ENCODE measurements at regions not wholly inside any gene's neighbourhood (a gene's known extent, or its start where the extent isn't known, plus 50 kb on each side); places are given as distances from the start of the nearest gene placed in this dataset.
A peak's percentile ranks its signal among the peaks of the same experiment; 100 is the strongest.

DNA sequence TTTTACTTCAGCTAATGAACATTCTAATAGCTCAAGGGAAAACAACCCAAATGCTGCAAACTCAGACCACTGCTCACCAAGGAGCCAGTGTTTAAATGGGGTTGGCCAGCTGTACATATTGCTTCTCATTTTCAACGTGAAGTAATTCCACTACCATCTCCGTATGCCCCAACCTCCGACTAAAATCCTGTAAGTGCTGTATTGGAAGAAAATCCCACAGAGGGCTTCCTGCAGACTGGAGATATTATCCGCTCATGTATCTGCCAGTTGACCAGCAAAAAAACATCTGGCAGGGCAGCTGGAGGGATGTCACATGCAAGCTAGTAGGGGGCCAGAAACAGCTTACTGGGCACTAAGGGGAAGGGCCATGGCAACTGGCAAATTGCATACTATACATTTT is 485.0 kb downstream of the SNAPC1 start:
- in situ Hi-C loops (cut with HindIII; ENCODE audit: low pct_unique_long_range_greater_than_20kb, low sequenced_read_pairs), result no loop called here
- DNase-seq (ENCODE audit: low read depth, low spot score), result no peak

DNA sequence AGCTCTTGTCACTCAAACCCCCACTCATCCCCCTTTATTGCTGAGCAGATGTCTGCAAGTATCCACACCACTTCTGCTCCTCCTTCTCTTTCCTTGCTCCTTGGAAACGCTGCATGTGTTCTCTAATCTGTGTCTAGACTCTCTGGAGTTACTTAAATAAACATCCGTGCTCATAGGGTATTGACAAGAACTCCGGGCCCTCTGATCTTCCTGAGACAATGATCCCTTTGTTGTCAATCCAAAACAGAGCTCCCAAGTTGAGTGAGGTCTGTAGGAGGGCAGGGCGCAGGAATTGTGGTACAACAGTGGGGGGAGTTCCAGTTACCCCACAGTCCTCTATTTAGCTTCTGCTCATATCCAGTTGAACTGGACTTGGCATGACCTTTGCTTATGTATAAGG is 489.0 kb downstream of the SNAPC1 start:
- in situ Hi-C loops (cut with HindIII; ENCODE audit: low pct_unique_long_range_greater_than_20kb, low sequenced_read_pairs), result no loop called here
- DNase-seq (ENCODE audit: low read depth, low spot score), result peak; percentile 5

DNA sequence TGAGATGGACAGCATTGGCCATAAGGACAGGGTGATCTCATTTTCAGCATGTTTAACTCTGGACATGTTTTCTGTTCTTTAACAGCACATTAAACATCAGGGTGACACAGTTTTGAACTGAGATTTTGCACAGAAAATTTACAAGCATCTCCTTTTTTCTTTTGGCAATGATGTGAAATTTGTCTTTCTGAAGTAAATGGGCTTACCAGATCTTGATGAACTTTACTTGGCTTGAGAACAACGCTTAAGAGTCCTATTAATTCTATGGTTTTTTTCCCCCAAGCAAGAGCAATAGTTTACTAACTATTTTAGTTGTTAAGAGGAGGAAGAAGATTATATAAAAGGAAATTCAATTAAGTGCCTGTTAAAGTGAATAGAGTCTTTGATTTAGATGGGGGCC is 491.0 kb downstream of the SNAPC1 start:
- no peak for DNase-seq (ENCODE audit: low read depth, low spot score)
- in situ Hi-C loops (cut with HindIII; ENCODE audit: low pct_unique_long_range_greater_than_20kb, low sequenced_read_pairs), result no loop called here

DNA sequence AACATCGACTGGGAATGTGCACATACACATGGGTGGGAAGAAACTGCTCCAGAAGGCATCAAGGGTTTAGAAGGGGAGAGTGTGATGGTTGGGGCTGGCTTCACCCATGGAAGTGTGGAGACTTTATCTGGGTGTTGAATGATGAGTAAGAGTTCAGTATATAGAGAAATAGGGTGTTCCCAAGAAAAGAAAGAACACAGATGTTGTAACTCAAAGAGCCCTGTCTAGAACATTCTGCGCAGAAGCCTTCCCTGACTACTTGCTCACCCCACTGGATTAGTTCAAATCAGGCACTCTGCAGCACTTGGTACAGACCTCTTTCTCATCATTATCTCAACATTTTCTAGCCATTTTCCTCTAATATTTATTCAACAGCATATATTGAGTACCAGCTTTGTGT is 491.7 kb downstream of the SNAPC1 start:
- in situ Hi-C loops (cut with HindIII; ENCODE audit: low pct_unique_long_range_greater_than_20kb, low sequenced_read_pairs), result no loop called here
- no peak for DNase-seq (ENCODE audit: low read depth, low spot score)

DNA sequence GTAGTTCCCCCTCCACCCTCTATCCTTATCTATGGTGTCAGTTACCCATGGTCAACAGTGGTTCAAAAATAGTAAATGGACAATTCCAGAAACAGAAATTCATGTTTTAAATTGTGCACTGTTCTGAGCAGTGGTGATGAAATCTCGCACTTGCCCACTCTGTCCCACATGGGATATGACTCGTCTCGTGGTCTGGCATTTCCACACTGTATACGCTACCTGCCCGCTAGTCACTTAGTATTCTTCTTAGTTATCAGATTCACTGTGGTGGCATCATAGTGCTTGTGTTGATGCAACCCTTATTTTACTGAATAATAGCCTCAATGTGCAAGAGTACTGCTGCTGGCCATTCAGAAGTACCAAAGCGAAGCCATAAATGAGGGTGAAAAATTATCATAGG is 507.0 kb downstream of the SNAPC1 start:
- no peak for DNase-seq (ENCODE audit: low read depth, low spot score)
- in situ Hi-C loops (cut with HindIII; ENCODE audit: low pct_unique_long_range_greater_than_20kb, low sequenced_read_pairs), result no loop called here

DNA sequence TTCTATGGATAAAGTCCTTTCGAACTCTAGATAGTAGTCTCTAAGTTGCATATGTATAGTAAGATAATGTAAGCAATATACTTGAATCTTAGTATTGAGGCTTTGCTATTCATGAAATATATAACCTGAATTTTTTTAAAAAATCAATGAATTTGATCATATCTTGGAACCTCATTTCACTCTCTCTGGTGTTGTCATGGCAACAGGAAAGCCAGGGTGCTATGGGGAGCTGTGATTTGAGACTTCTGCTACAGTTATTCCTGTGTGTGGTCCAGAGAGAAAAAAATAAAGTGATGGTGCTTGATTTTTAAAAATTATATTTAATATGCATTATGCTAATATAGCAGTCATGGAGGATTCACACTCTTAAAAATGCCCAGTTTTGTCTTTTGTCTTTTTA is 508.0 kb downstream of the SNAPC1 start:
- DNase-seq (ENCODE audit: low read depth, low spot score), result no peak

DNA sequence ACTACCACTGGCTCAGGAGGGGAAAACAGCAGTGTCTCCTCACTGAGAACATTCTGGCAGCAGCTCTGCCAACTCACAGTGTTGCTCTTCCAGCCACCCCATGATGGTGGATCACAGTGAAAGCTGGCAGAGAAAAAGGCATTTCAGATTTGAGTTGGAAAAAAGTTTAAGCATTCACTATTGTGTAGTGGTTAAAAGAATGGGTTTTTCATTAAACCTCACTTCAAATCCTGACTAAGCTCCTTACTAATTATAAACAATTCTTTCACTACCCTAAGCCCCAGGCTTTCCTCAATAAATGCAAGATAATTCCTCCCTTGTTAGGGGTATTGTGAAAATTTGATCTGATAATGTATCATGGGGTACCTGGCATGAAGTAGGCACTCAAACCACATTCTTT is 518.1 kb downstream of the SNAPC1 start:
- in situ Hi-C loops (cut with HindIII; ENCODE audit: low pct_unique_long_range_greater_than_20kb, low sequenced_read_pairs), result no loop called here
- DNase-seq (ENCODE audit: low read depth, low spot score), result peak; percentile 77

More for the DNA sequence above, 508.0 kb downstream of the SNAPC1 start:
- in situ Hi-C loops (cut with HindIII; ENCODE audit: low pct_unique_long_range_greater_than_20kb, low sequenced_read_pairs), result no loop called here

DNA sequence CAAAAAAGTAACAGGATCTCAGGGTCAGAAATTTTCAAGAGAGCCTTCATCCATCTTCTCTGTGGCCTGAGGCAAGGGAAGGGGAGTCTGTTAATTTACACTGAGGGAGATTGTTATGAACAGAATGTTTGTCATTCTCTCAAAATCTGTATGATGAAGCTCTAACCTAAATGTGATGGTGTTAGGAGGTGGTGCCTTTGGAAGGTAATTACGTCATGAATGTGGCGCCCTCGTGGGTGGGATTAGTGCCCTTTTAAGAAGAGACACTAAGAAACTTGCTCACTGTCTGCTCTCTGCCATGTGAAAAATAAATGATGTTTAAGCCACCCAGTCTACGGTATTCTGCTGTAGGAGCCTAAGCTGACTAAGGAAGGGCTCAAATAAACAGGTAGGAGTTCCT is 521.6 kb downstream of the SNAPC1 start:
- in situ Hi-C loops (cut with HindIII; ENCODE audit: low pct_unique_long_range_greater_than_20kb, low sequenced_read_pairs), result no loop called here
- no peak for DNase-seq (ENCODE audit: low read depth, low spot score)

DNA sequence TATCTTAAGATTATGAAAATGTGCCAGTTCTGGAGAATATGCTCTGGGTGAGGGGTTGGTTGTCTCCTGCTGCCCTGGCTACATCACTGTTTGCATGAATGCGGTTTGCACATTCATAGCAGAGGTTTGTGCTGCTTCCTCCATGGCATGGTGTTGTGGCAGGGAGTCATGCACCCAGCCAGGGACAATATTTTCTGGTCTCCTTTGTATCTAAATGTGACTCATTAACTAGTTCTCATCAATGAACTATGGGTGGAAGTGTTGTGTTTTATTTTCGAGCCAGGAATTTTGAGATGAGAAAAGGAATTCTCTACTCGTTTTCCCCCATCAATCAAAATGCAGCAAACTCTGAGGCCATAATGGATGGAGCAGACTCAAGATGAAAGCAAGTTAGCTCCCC is 527.3 kb downstream of the SNAPC1 start:
- no peak for DNase-seq (ENCODE audit: low read depth, low spot score)
- in situ Hi-C loops (cut with HindIII; ENCODE audit: low pct_unique_long_range_greater_than_20kb, low sequenced_read_pairs), result no loop called here

DNA sequence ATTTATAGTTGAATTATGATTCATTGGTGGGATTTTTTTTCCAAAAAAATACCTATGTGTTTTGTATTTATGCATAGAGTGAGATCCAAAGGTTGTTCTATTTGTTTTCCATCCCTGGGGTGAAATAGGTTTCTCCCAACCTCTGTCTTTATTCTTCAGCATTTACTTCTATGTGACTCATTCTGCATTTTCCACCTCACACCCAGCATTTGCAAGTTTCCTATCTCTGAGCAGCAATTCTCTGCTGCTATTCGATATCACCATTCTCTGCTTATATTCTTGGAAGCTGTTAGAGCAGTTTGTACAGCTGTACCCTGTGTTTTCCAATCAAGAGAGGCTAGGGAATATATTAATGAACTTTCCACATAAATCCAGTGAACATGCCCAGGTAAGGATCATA is 538.9 kb downstream of the SNAPC1 start:
- in situ Hi-C loops (cut with HindIII; ENCODE audit: low pct_unique_long_range_greater_than_20kb, low sequenced_read_pairs), result no loop called here
- DNase-seq (ENCODE audit: low read depth, low spot score), result no peak

DNA sequence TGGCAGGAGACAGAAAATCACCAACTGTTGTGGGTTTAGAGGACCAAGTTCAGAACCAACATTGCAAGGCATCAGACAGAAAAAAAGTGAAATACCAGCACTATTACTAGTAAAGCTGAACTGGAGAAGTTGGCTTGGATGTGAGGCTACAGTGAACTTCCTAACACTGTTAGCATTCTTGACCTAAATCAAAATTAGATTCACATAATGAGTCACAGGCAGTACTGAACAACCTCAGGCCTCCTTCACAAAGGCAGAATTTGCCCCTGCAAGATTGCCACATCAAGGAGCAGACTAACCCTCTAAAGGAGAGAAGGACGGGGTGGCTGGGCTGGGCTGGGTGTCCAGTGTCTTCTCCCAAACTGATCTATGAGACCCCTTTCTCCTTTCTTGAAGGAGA is 539.7 kb downstream of the SNAPC1 start:
- no peak for DNase-seq (ENCODE audit: low read depth, low spot score)
- in situ Hi-C loops (cut with HindIII; ENCODE audit: low pct_unique_long_range_greater_than_20kb, low sequenced_read_pairs), result no loop called here

DNA sequence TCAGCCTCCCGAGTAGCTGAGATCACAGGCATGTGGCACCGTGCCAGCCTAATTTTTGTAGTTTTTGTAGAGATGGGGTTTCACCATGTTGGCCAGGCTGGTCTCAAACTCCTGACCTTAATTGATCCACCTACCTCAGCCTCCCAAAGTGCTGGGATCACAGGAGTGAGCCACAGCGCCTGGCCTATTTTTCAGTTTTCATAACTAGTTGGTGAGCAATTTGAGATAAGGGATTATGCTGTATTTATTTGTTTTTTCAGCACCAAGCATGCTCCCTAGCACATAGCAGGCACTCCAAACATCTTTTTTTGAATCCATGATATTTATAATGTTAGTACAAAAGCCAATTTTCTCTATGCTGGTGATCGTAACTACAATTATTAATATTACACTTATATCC is 541.2 kb downstream of the SNAPC1 start:
- DNase-seq (ENCODE audit: low read depth, low spot score), result no peak
- in situ Hi-C loops (cut with HindIII; ENCODE audit: low pct_unique_long_range_greater_than_20kb, low sequenced_read_pairs), result no loop called here

DNA sequence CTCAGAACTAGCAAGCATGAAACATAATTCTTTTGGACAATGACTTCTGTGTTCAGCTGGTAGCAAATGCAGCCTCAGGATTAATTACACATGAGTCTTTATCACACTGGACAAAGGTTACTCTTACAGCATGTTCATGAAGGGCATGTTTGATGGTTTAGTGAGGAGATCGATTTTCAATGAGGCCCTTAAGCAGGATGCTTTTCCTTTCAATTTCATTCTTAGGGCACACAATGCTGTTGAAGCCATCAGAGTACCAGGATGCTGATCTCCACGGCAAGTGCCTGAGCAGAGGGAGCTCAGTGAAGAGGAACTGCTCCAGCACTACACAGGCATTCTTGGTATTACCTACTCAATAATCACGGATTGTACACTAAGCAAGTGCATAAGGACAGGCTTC is 542.0 kb downstream of the SNAPC1 start:
- DNase-seq (ENCODE audit: low read depth, low spot score), result peak; percentile 66
- in situ Hi-C loops (cut with HindIII; ENCODE audit: low pct_unique_long_range_greater_than_20kb, low sequenced_read_pairs), result no loop called here

DNA sequence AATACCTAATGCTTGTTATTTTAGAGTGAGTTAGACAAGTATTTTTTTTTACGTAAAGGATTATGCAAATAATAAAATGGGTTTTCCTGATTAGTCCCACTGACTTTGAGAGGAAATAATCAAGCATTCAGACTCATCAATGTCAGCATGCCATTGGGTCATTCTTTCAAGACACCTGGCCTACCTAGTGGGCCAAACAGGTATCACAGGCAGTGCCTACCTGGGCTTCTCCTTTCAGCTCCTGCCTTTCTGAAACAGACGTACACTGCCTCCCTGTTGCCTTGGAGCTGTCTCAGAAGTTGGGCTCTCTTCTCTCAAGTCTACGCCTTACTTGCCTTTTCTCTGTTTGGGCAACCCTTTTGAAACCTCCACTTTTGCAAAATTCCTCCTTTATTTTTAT is 545.6 kb downstream of the SNAPC1 start:
- no peak for DNase-seq (ENCODE audit: low read depth, low spot score)
- in situ Hi-C loops (cut with HindIII; ENCODE audit: low pct_unique_long_range_greater_than_20kb, low sequenced_read_pairs), result no loop called here

DNA sequence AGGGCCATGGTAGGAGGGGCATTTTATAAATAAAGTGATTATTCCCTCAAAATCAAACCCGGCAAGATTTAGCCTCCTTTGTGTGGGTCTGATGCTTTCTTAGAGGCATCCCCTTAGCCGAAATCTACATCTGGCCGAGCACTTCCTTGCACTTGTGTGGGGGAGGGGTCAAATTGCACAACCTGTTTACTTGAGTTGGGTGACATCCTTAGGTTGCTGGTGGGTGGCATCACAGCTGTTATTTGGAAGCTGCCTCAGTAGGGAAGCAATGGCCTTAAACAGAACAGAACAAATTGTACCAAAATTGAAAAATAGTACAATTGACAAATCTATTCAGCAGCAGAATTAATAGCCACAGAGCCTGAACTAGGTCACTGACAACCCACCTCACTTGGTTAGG is 546.1 kb downstream of the SNAPC1 start:
- DNase-seq (ENCODE audit: low read depth, low spot score), result no peak
- in situ Hi-C loops (cut with HindIII; ENCODE audit: low pct_unique_long_range_greater_than_20kb, low sequenced_read_pairs), result no loop called here

DNA sequence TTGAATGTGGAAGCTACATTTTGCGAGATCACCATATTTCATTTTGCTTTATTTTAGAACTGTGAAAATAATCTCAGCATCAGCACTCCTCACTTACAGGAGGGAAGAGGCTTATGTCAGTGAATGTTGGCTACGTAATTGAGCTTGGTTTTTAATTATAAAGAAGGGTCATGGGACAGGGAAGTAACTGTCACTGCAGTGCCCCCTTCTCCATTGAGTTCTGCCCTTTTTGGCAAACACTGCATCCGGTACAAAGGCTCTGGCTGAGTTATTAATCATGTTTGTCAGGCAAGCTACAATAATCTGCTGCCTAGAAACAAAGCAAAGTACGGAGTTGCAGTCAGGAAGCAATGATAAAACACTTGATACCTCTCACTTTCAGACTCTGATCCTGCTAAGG is 546.7 kb downstream of the SNAPC1 start:
- in situ Hi-C loops (cut with HindIII; ENCODE audit: low pct_unique_long_range_greater_than_20kb, low sequenced_read_pairs), result no loop called here
- no peak for DNase-seq (ENCODE audit: low read depth, low spot score)

DNA sequence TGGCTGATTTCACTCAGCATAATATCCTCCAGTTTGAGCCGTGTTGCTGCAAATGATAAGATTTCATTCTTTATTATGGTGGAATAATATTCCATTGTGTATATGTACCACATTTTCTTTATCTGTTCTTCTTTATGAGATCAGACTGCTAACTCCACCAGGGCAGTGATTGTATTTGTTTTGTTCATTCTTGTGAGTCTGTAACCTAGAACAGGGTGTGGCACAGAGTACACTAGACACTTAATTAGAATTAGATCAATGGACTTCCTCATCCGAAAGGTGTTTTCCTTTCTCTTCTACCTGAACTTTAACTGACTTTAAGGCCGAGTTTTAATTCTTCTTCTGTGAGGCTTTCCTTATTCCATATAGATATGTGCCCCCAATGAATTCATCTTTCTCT is 551.0 kb downstream of the SNAPC1 start:
- DNase-seq (ENCODE audit: low read depth, low spot score), result no peak
- in situ Hi-C loops (cut with HindIII; ENCODE audit: low pct_unique_long_range_greater_than_20kb, low sequenced_read_pairs), result no loop called here

DNA sequence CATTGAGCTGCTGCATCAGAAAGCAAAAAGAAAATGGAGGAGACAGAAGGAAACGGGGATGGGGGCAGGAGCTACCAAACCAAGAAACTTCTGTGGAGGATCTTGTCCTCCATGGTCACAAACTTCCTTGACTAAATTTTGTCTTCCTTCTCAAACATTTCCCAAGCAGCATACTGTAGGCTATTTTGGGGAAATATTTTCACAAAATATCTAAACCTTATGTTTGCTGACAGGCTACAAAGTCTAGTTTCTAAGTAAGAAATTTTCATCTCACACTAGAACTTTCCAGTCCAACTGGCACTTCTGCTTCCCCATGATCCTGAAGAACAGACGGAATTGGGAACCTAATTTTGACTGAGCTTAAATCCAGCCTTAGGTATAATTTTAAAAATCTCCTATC is 552.0 kb downstream of the SNAPC1 start:
- in situ Hi-C loops (cut with HindIII; ENCODE audit: low pct_unique_long_range_greater_than_20kb, low sequenced_read_pairs), result no loop called here
- no peak for DNase-seq (ENCODE audit: low read depth, low spot score)

DNA sequence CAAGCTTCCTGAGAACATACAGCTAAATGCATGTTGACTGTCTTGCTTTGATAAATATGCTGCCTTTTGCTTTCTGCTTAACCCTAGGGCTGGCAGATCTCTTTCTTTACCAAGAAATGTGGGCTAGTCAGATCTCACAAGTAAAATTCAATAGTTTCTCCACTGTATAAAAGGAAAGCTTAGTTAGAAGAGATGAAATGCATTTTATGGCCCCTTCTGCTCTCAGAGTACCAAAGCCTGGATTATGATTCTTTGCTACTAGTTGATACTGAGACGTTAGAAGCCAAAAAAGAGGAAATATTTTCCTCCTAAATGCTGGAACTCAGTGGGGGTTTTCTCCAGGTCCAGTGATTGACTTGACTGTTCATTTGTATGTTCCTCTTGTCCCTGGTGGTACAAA is 552.7 kb downstream of the SNAPC1 start:
- in situ Hi-C loops (cut with HindIII; ENCODE audit: low pct_unique_long_range_greater_than_20kb, low sequenced_read_pairs), result no loop called here
- no peak for DNase-seq (ENCODE audit: low read depth, low spot score)

DNA sequence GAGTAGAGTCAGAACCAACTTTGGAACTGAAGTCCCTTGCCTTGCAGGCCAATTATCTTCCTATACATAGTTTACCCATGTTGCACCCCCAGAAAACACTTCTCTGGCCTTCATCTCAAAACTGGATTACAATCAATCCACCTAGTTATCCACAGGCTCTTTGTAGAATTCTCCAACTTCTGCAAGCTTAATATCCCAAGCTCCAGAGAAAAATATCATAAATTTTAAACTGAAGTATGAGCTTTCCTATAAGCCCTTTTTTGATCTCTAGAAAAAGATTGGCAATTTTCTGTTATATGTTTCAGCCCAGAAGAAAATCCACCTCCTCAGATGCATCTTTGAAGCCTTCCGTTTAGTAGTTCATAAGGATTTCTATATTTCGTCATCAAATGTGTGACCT is 553.4 kb downstream of the SNAPC1 start:
- in situ Hi-C loops (cut with HindIII; ENCODE audit: low pct_unique_long_range_greater_than_20kb, low sequenced_read_pairs), result no loop called here
- no peak for DNase-seq (ENCODE audit: low read depth, low spot score)

DNA sequence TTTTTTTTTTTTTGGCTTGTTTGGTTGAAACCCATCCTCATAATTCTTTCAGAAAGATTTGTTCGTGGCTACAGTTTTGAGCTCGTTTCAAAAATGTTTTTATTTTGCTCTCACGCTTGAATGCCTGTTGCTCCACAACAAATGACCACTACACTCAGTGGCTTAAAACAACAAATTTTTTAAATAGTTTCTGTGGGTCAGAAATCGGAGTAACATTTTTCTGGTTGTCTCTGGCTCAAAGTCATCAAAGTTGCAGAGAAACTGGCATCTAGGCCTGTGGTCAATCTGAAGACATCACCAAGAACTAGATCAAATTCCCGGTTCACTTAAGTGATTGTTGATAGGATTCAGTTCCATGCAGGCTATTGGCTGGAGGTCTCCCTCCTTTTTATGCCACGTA is 560.0 kb downstream of the SNAPC1 start:
- in situ Hi-C loops (cut with HindIII; ENCODE audit: low pct_unique_long_range_greater_than_20kb, low sequenced_read_pairs), result no loop called here
- no peak for DNase-seq (ENCODE audit: low read depth, low spot score)
